Rectal smooth muscle tissue (tissue), 1 donor: ENCODE measurements at regions not wholly inside any gene's neighbourhood (a gene's known extent, or its start where the extent isn't known, plus 50 kb on each side); places are given as distances from the start of the nearest gene placed in this dataset.
"Not testable (repeated sequence)": the region's sequence is repeated elsewhere in the genome, so short reads cannot be mapped to it uniquely, and the experiment has no call there.

ENCODE experiments used
- H3K27ac ChIP-seq: one replicate; pipeline ENCODE4 v1.7.0; 2013; ENCODE audit warnings: low read depth, low read length, inconsistent platforms
- H3K27me3 ChIP-seq: one replicate; pipeline ENCODE4 v1.7.0; 2013; ENCODE audit warnings: low read length; ENCODE audit not compliant: control insufficient read depth, insufficient read depth
- H3K36me3 ChIP-seq: one replicate; pipeline ENCODE4 v1.7.0; 2013; ENCODE audit warnings: low read length; ENCODE audit not compliant: control insufficient read depth, insufficient read depth
- H3K4me1 ChIP-seq: one replicate; pipeline ENCODE4 v1.7.0; 2013; ENCODE audit warnings: low read length; ENCODE audit not compliant: control insufficient read depth, insufficient read depth
- H3K4me3 ChIP-seq: one replicate; pipeline ENCODE4 v1.7.0; 2013; ENCODE audit warnings: low read length
- H3K9ac ChIP-seq: one replicate; pipeline ENCODE4 v1.7.0; 2013; ENCODE audit warnings: low read length

- not testable (repeated sequence) for H3K36me3 ChIP-seq, H3K9ac ChIP-seq, H3K27ac ChIP-seq, H3K4me3 ChIP-seq, H3K27me3 ChIP-seq, H3K4me1 ChIP-seq
Observed at GRCh38 chr1:66466695-66467094, 67.3 kb upstream of the SGIP1 start.

DNA sequence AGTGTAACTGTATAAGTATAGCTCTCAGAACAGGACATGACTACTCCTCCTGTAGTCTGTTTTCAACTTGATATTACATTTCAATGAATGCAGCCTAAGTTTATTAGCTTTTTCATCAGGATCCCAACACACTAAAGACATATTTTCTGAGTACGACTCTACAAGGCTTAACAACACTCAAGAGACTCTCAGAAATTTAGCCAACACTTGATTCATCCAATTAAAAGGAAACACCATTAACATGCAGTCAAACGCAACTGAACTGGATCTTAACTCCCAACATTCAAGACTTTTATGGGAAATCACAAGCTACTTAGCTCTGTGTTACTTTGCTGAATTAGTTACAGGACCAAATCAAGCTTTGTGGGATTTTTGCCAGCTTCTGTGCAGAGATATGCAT is 65.2 kb upstream of the SGIP1 start:
- no peak overlapping the region for H3K9ac ChIP-seq
- no peaks in the 10 kb centered on the region for H3K36me3 ChIP-seq
- H3K27me3 ChIP-seq, result no peaks in the 10 kb centered on the region
- no peaks in the 10 kb centered on the region for H3K4me1 ChIP-seq
- H3K27ac ChIP-seq, result no peak overlapping the region
- H3K4me3 ChIP-seq, result no peak overlapping the region

DNA sequence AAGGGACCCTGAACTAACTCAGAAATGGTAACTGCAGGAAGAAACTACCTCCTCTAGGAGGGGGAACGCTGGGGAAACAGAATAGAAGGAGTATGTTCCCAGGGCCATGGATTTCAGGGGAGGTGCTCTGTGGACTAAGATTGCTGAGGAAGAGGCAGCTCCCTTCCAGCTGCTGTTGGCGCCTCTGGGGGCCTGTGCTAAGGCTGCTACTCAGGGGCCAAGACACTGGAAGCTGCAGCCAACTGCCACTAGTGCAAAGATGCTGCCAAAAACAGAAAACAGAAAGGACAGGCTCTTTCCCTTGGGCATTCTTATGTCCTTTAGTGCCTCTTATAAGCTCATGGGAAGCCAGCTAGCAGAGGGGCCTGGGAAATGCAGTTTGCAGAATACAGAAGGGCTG is 58.0 kb upstream of the SGIP1 start:
- no peaks in the 10 kb centered on the region for H3K27me3 ChIP-seq
- no peak overlapping the region for H3K27ac ChIP-seq
- H3K4me3 ChIP-seq, result no peak overlapping the region
- H3K36me3 ChIP-seq, result no peaks in the 10 kb centered on the region
- no peak overlapping the region for H3K9ac ChIP-seq
- H3K4me1 ChIP-seq, result no peaks in the 10 kb centered on the region

DNA sequence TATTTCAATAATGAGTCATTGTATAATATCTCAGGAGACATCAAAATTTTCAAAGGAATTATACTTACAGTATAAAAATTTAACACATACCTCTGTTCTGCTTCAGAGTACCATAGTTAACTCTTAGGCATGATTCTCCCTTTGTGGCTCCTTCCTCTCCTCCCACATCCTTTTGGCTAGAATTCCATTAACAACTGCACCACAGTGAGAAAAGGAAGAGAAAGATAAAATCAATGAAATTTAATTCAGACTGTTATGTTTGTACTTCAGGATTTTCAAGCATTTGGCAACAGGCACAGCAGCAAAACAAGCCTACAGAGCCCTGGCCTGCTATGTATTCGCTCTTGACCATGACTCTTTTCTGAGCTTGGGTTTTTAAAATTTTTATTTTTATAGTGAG is 57.2 kb upstream of the SGIP1 start:
- no peaks in the 10 kb centered on the region for H3K36me3 ChIP-seq
- no peaks in the 10 kb centered on the region for H3K27me3 ChIP-seq
- no peaks in the 10 kb centered on the region for H3K4me1 ChIP-seq
- no peak overlapping the region for H3K4me3 ChIP-seq
- H3K27ac ChIP-seq, result no peak overlapping the region
- H3K9ac ChIP-seq, result no peak overlapping the region

GRCh38 chr1:66478116-66478515 is 55.8 kb upstream of the SGIP1 start:
- Histone ChIP-seq H3K4me1 (no peaks in the 10 kb centered on the region), H3K4me3 (no peak overlapping the region), H3K9ac (no peak overlapping the region)

DNA sequence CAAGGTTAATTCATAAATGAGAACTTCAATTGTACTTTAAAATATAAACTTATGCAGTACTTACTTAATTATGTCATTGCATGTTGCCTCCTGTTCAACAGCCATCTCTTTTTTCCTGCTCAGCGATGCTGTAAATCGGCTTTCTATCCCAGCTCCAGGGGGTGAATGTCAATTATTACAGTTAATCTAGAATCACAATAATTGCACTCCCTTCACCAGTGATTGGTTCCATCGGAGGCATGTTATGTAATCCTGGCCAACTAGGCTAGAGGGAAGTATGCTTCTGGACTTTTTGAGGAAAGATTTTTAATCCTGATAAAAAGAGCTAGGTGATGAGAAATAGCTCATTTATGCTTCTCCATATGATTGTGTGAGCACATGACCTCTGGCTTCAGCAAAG is 53.8 kb upstream of the SGIP1 start:
- H3K4me3 ChIP-seq, result no peak overlapping the region
- H3K27ac ChIP-seq, result no peak overlapping the region
- H3K27me3 ChIP-seq, result no peaks in the 10 kb centered on the region
- H3K9ac ChIP-seq, result no peak overlapping the region
- no peaks in the 10 kb centered on the region for H3K36me3 ChIP-seq
- no peaks in the 10 kb centered on the region for H3K4me1 ChIP-seq

More at GRCh38 chr1:66478116-66478515, 55.8 kb upstream of the SGIP1 start:
- Histone ChIP-seq H3K27me3 (no peaks in the 10 kb centered on the region), H3K27ac (no peak overlapping the region), H3K36me3 (no peaks in the 10 kb centered on the region)

GRCh38 chr1:66481215-66481614 is 52.7 kb upstream of the SGIP1 start:
- not testable (repeated sequence) for H3K4me3 ChIP-seq, H3K9ac ChIP-seq, H3K27me3 ChIP-seq, H3K27ac ChIP-seq, H3K36me3 ChIP-seq, H3K4me1 ChIP-seq
